IMR-90 (cell line): ENCODE measurements at regions not wholly inside any gene's neighbourhood (a gene's known extent, or its start where the extent isn't known, plus 50 kb on each side); places are given as distances from the start of the nearest gene placed in this dataset.
"Not testable (repeated sequence)": the region's sequence is repeated elsewhere in the genome, so short reads cannot be mapped to it uniquely, and the experiment has no call there.

Experiments used
- ATAC-seq: fragments of 200-7000 bp; cut with Tn5 transposase; 2 replicates; pipeline ENCODE4 v1.9.1; 2020; ENCODE audit warnings: low read depth, mild to moderate bottlenecking, moderate library complexity
- BruUV-seq: library from RNA; stranded (reverse); fragments of 400-500 nt; replicated peaks from 2 replicates; lab custom pipeline; 2021; lab: Mats Ljungman, UMichigan
- CTCF ChIA-PET: fragments of 300-600 bp; formaldehyde crosslinking; extraction: SDS; loops from one replicate; lab custom pipeline; 2021; ENCODE audit warnings: antibody characterized with exemption; lab: Yijun Ruan, JAX
- POLR2A ChIA-PET: fragments of 300-600 bp; sonication (Branson Sonifier 250); formaldehyde crosslinking; loops from one replicate; lab custom pipeline; 2022; ENCODE audit warnings: antibody characterized with exemption; ENCODE audit not compliant: unreplicated experiment; lab: Charles Lee
- DNase-seq: peaks from one replicate; pipeline ENCODE4 v3.0.0; 2013
- H2AFZ ChIP-seq: replicated peaks from 2 replicates; pipeline ENCODE3; 2013; ENCODE audit warnings: low read length, mild to moderate bottlenecking; ENCODE audit not compliant: poor library complexity
- H2AK5ac ChIP-seq: 2 replicates; pipeline ENCODE4 v1.6.1; 2013; ENCODE audit warnings: low read depth, low read length, inconsistent platforms
- H2AK9ac ChIP-seq: replicated peaks from 2 replicates; pipeline ENCODE3; 2013; ENCODE audit warnings: mild to moderate bottlenecking, low read depth, low read length, moderate library complexity; ENCODE audit not compliant: poor library complexity
- H2BK120ac ChIP-seq: 2 replicates; pipeline ENCODE4 v1.6.1; 2013; ENCODE audit warnings: low read depth, low read length, inconsistent platforms
- H2BK15ac ChIP-seq: 3 replicates; pipeline ENCODE4 v1.6.1; 2013; ENCODE audit warnings: low read depth, low read length, inconsistent platforms
- H2BK20ac ChIP-seq: 2 replicates; pipeline ENCODE4 v1.6.1; 2013; ENCODE audit warnings: low read depth, mild to moderate bottlenecking, inconsistent platforms, low read length, moderate library complexity
- H2BK5ac ChIP-seq: 2 replicates; pipeline ENCODE4 v1.6.1; 2013; ENCODE audit warnings: mild to moderate bottlenecking, low read depth, low read length, inconsistent platforms; ENCODE audit not compliant: poor library complexity, severe bottlenecking
- H3K14ac ChIP-seq: replicated peaks from 2 replicates; pipeline ENCODE4 v1.6.1; 2013; ENCODE audit warnings: low read depth, low read length, inconsistent platforms
- H3K18ac ChIP-seq: 2 replicates; pipeline ENCODE4 v1.6.1; 2013; ENCODE audit warnings: low read depth, low read length, control low read depth
- H3K23ac ChIP-seq: 2 replicates; pipeline ENCODE4 v1.6.1; 2013; ENCODE audit warnings: low read depth, low read length, inconsistent platforms
- H3K27ac ChIP-seq: 2 replicates; pipeline ENCODE4 v1.5.1; 2013; ENCODE audit warnings: mild to moderate bottlenecking, control low read depth, low read length; ENCODE audit not compliant: insufficient read depth
- H3K27me3 ChIP-seq: 2 replicates; pipeline ENCODE4 v1.6.1; 2013; ENCODE audit warnings: low read length; ENCODE audit not compliant: control insufficient read depth, insufficient read depth
- H3K36me3 ChIP-seq: 2 replicates; pipeline ENCODE4 v1.6.1; 2013; ENCODE audit warnings: low read length, mixed read lengths; ENCODE audit not compliant: control insufficient read depth, insufficient read depth
- H3K4ac ChIP-seq: 2 replicates; pipeline ENCODE4 v1.6.1; 2013; ENCODE audit warnings: low read depth, low read length, inconsistent platforms
- H3K4me1 ChIP-seq: 2 replicates; pipeline ENCODE4 v1.6.1; 2013; ENCODE audit warnings: low read length, mixed read lengths; ENCODE audit not compliant: control insufficient read depth, insufficient read depth
- H3K4me2 ChIP-seq: 2 replicates; pipeline ENCODE4 v1.6.1; 2013; ENCODE audit warnings: low read depth, mild to moderate bottlenecking, control low read depth, low read length, moderate library complexity
- H3K4me3 ChIP-seq: 2 replicates; pipeline ENCODE4 v1.5.1; 2013; ENCODE audit warnings: low read depth, mild to moderate bottlenecking, control low read depth, low read length, moderate library complexity; ENCODE audit not compliant: insufficient read depth
- H3K56ac ChIP-seq: 2 replicates; pipeline ENCODE4 v1.6.1; 2013; ENCODE audit warnings: low read length, inconsistent platforms; ENCODE audit not compliant: insufficient read depth; ENCODE audit errors: extremely low read depth
- H3K79me1 ChIP-seq, 2 experiments: 2 replicates each; pipeline ENCODE4 v1.6.1; 2013; ENCODE audit warnings: low read length in 2 of 2, inconsistent platforms in 1 of 2, low read depth in 1 of 2
- H3K9ac ChIP-seq: 2 replicates; pipeline ENCODE4 v1.6.1; 2013; ENCODE audit warnings: low read depth, low read length, control low read depth
- H3K9me1 ChIP-seq: 2 replicates; pipeline ENCODE4 v1.6.1; 2013; ENCODE audit warnings: low read length, inconsistent platforms; ENCODE audit not compliant: insufficient read depth
- H3K9me3 ChIP-seq: 2 replicates; pipeline ENCODE4 v1.6.1; 2013; ENCODE audit warnings: low read length; ENCODE audit not compliant: control insufficient read depth, insufficient read depth
- H4K20me1 ChIP-seq: 2 replicates; pipeline ENCODE4 v1.6.1; 2013; ENCODE audit warnings: low read length, inconsistent platforms; ENCODE audit not compliant: insufficient read depth
- H4K5ac ChIP-seq: 2 replicates; pipeline ENCODE4 v1.6.1; 2013; ENCODE audit warnings: mild to moderate bottlenecking, low read depth, low read length, control low read depth
- H4K8ac ChIP-seq, 2 experiments: 2 replicates each; pipeline ENCODE4 v1.6.1; 2013; ENCODE audit warnings: low read depth in 2 of 2, low read length in 2 of 2, control low read depth in 1 of 2, inconsistent platforms in 1 of 2
- H4K91ac ChIP-seq: 2 replicates; pipeline ENCODE4 v1.6.1; 2013; ENCODE audit warnings: low read depth, low read length, inconsistent platforms; ENCODE audit not compliant: insufficient read depth
- WGBS, 2 experiments: methylation state at CpG; one replicate each; pipeline versions ENCODE4 v1.1.5 to v1.1.7; 2013; ENCODE audit warnings: missing lambda C conversion rate in 2 of 2; ENCODE audit not compliant: insufficient read length in 1 of 2; ENCODE audit errors: extremely low coverage in 2 of 2; 5-methylcytosine and 5-hydroxymethylcytosine counted together
- dilution Hi-C: fragments of 300-500 bp; cut with HindIII; formaldehyde crosslinking; loops from one replicate; pipeline ENCODE4 v1.14.3; 2018; ENCODE audit warnings: low sequenced_read_pairs; ENCODE audit not compliant: unreplicated experiment
- in situ Hi-C: fragments of 300-500 bp; cut with MboI; formaldehyde crosslinking; loops from 3 replicates; pipeline ENCODE4 v1.14.3; 2019; ENCODE audit warnings: low sequenced_read_pairs, inconsistent platforms, mixed read lengths
- intact Hi-C: fragments of 100-400 bp; cut with micrococcal nuclease; formaldehyde crosslinking; loops from 2 replicates; pipeline ENCODE4 v1.10.0; 2022

DNA sequence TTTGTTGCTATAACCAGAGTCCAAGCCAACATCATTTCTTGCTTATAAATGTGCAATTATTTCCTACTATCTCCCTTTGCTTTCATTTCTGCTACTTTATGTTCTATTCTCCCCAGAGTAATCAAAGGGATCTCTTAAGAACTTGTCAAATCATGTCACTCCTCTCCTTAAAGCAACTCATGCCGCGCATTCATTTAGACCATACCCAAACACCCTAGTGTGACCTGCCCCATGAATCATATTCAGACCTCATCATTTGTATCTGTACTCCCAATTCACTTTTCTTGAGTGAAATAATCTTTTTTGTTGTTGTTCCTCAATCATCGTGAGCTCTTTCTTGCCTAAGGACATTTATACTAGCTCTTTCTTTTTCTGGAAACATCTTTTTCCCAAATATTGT is 151.8 kb downstream of the SYT15 start:
- H3K4me3 ChIP-seq, BruUV-seq, H3K18ac ChIP-seq, H3K27ac ChIP-seq, H2BK20ac ChIP-seq, POLR2A ChIA-PET, H4K20me1 ChIP-seq, ATAC-seq, H2BK5ac ChIP-seq, H2AK9ac ChIP-seq, dilution Hi-C loops, in situ Hi-C loops, H3K79me1 ChIP-seq, DNase-seq, H3K9ac ChIP-seq, H3K23ac ChIP-seq, H4K8ac ChIP-seq, H3K9me1 ChIP-seq, H3K9me3 ChIP-seq, H3K27me3 ChIP-seq, intact Hi-C loops, H3K4ac ChIP-seq, H2AFZ ChIP-seq, H4K91ac ChIP-seq, CTCF ChIA-PET, H4K5ac ChIP-seq, H2BK15ac ChIP-seq, H3K36me3 ChIP-seq, H3K56ac ChIP-seq, H2AK5ac ChIP-seq, H2BK120ac ChIP-seq, H3K4me1 ChIP-seq, H3K4me2 ChIP-seq, H3K14ac ChIP-seq: not testable (repeated sequence)
- no CpG with 5 or more reads among the region's 3 CpGs for WGBS, 2 experiments

- H2AK9ac ChIP-seq, H2BK15ac ChIP-seq, dilution Hi-C loops, H3K4ac ChIP-seq, BruUV-seq, H3K14ac ChIP-seq, H4K8ac ChIP-seq, H2BK5ac ChIP-seq, H3K27me3 ChIP-seq, H3K27ac ChIP-seq, DNase-seq, CTCF ChIA-PET, H3K4me3 ChIP-seq, H3K79me1 ChIP-seq, H2BK120ac ChIP-seq, H3K36me3 ChIP-seq, H3K56ac ChIP-seq, H3K9me1 ChIP-seq, H2BK20ac ChIP-seq, H4K5ac ChIP-seq, H3K4me1 ChIP-seq, H4K20me1 ChIP-seq, H2AK5ac ChIP-seq, H3K18ac ChIP-seq, H2AFZ ChIP-seq, H3K23ac ChIP-seq, in situ Hi-C loops, ATAC-seq, intact Hi-C loops, H4K91ac ChIP-seq, H3K9ac ChIP-seq, H3K9me3 ChIP-seq, H3K4me2 ChIP-seq, POLR2A ChIA-PET: not testable (repeated sequence)
- WGBS, 2 experiments = no CpG with 5 or more reads among the region's 1 CpG
Observed at GRCh38 chr10:46733635-46734261, 154.8 kb downstream of the SYT15 start.
